GM23248 (cell line): ENCODE measurements at regions not wholly inside any gene's neighbourhood (a gene's known extent, or its start where the extent isn't known, plus 50 kb on each side); places are given as distances from the start of the nearest gene placed in this dataset.

Experiments
- DNase-seq: peaks from one replicate; pipeline ENCODE4 v3.0.0-alpha.2; 2015
- H2AFZ ChIP-seq: fragments of 200-600 bp; sonication (generic); 2 replicates; pipeline ENCODE4 v1.6.1; 2016; ENCODE audit warnings: antibody characterized with exemption
- H3F3A ChIP-seq: fragments of 200-600 bp; sonication (generic); 2 replicates; pipeline ENCODE4 v1.6.1; 2016; ENCODE audit warnings: mild to moderate bottlenecking, antibody characterized with exemption, mixed run types; ENCODE audit not compliant: insufficient read depth
- H3K27ac ChIP-seq: fragments of 200-600 bp; sonication (generic); 2 replicates; pipeline ENCODE4 v1.5.1; 2016; ENCODE audit warnings: mild to moderate bottlenecking
- H3K27me3 ChIP-seq: fragments of 200-600 bp; sonication (generic); replicated peaks from 2 replicates; pipeline ENCODE4 v1.6.1; 2016; ENCODE audit warnings: mild to moderate bottlenecking; ENCODE audit not compliant: insufficient read depth
- H3K36me3 ChIP-seq: fragments of 200-600 bp; sonication (generic); 2 replicates; pipeline ENCODE4 v1.6.1; 2016; ENCODE audit warnings: low read depth, mild to moderate bottlenecking
- H3K4me1 ChIP-seq: fragments of 200-600 bp; sonication (generic); 2 replicates; pipeline ENCODE4 v1.6.1; 2016; ENCODE audit warnings: mild to moderate bottlenecking; ENCODE audit not compliant: insufficient read depth
- H3K4me2 ChIP-seq: fragments of 200-600 bp; sonication (generic); one replicate; pipeline ENCODE4 v1.6.1; 2016; ENCODE audit warnings: mild to moderate bottlenecking; ENCODE audit not compliant: unreplicated experiment
- H3K4me3 ChIP-seq: fragments of 200-600 bp; sonication (generic); 2 replicates; pipeline ENCODE4 v1.5.1; 2016; ENCODE audit warnings: mild to moderate bottlenecking
- H3K79me2 ChIP-seq: fragments of 200-600 bp; sonication (generic); 2 replicates; pipeline ENCODE4 v1.6.1; 2016; ENCODE audit warnings: mild to moderate bottlenecking; ENCODE audit not compliant: insufficient read depth
- H3K9ac ChIP-seq: fragments of 200-600 bp; sonication (generic); 2 replicates; pipeline ENCODE4 v1.6.1; 2016; ENCODE audit warnings: mild to moderate bottlenecking
- H3K9me2 ChIP-seq: fragments of 200-600 bp; sonication (generic); 2 replicates; pipeline ENCODE4 v1.6.1; 2016; ENCODE audit warnings: mixed run types, mild to moderate bottlenecking, moderate library complexity; ENCODE audit not compliant: insufficient read depth
- H3K9me3 ChIP-seq: fragments of 200-600 bp; sonication (generic); one replicate; pipeline ENCODE4 v1.6.1; 2017; ENCODE audit warnings: low read depth
- H4K20me1 ChIP-seq: fragments of 200-600 bp; sonication (generic); 2 replicates; pipeline ENCODE4 v1.6.0; 2016; ENCODE audit not compliant: insufficient read depth
- EZH2 ChIP-seq: fragments of 200-600 bp; sonication (generic); IDR thresholded peaks from 2 replicates; pipeline ENCODE4 v1.6.1; 2018; ENCODE audit warnings: antibody characterized with exemption, mild to moderate bottlenecking; ENCODE audit not compliant: insufficient read depth, poor library complexity, severe bottlenecking
- EZH2phosphoT487 ChIP-seq: fragments of 200-600 bp; sonication (generic); IDR thresholded peaks from 2 replicates; pipeline ENCODE4 v1.6.1; 2018; ENCODE audit warnings: antibody characterized with exemption, moderate library complexity, mild to moderate bottlenecking, low read depth; ENCODE audit not compliant: insufficient read depth
- WGBS, 2 experiments: methylation state at CpG; one replicate each; pipeline ENCODE4 v1.1.6; 2015 to 2017; ENCODE audit warnings: low lambda C conversion rate in 2 of 2, low coverage in 1 of 2; ENCODE audit errors: missing lambda C conversion rate in 2 of 2; 5-methylcytosine and 5-hydroxymethylcytosine counted together
- in situ Hi-C: fragments of 300-500 bp; cut with MboI; formaldehyde crosslinking; loops from 2 replicates; pipeline ENCODE4 v1.15.0; 2020

DNA sequence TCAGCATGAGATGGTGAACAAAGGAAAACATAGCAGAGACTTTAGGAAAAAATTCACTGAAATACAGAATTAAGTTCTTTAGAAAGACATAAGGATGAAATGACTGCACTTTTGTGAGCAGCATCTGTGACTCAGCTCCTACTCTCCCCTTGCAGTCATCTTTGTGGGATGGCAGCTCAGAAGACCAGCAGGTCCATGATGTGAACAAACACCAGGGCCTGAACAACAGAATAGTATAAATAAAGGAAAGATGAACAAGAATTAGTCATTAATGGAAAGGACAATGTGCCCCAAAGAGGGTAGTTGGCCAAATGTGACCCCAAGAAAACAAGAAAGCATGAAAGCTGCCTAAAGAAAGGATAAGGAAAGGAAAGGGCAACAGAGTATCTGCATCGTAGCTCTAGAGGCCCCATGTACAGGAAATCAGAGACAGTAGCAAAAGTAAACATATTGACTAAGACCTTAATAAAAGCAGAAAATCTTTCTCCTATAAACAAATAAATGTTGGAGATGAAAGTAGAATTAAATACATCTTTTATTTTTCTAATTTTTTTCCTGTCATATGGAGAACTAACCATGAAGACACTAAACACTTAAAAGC, 318.0 kb downstream of the ZEB2 start:
- peaks cover 7% of the 10 kb centered on the region for H3K4me1 ChIP-seq
- no peaks in the 10 kb centered on the region for H3K27me3 ChIP-seq
- H4K20me1 ChIP-seq = no peaks in the 10 kb centered on the region
- no peaks in the 10 kb centered on the region for H3K9me3 ChIP-seq
- no peaks in the 10 kb centered on the region for H3K36me3 ChIP-seq
- peaks cover 10% of the 10 kb centered on the region; the same call in 1 of the 2 replicates for H3F3A ChIP-seq
- peak overlapping the region; percentile 55; the same call in 1 of the 2 replicates for H2AFZ ChIP-seq
- no peak overlapping the region for H3K9ac ChIP-seq
- in situ Hi-C loops = no loop called here
- H3K4me3 ChIP-seq = no peak overlapping the region
- TF ChIP-seq EZH2phosphoT487 (no peak), EZH2 (no peak)
- no peak overlapping the region for H3K27ac ChIP-seq
- no peak overlapping the region for H3K4me2 ChIP-seq
- whole genome bisulfite sequencing, 2 experiments = 82 to 92% methylated on average over 1 of the region's 1 CpG
- no peaks in the 10 kb centered on the region for H3K9me2 ChIP-seq
- H3K79me2 ChIP-seq = no peaks in the 10 kb centered on the region
- DNase-seq = peak; percentile 67

DNA sequence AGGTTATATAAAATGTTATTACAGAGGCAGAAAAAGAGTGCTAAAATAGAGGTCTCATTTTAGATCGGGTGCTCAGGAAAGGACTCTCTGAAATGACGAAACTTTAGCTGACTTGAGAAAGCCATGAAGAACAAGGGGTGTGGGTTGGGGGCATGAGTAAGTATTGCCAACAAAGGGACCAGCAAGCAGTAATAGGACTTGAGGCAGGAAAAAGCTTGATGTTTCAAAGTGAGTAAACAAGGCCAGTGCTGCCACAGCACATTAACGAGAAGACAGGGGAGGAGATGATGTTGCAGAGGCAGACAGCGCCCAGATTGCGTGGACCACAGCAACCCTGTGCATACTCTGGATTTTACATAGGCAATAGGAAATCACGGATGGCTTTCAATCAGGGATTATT, 318.8 kb downstream of the ZEB2 start:
- Histone ChIP-seq H2AFZ (no peak overlapping the region), H3K4me2 (no peak overlapping the region), H3K9ac (no peak overlapping the region), H3K36me3 (no peaks in the 10 kb centered on the region), H3K4me3 (no peak overlapping the region), H4K20me1 (no peaks in the 10 kb centered on the region), H3F3A (peaks cover 10% of the 10 kb centered on the region; the same call in 1 of the 2 replicates), H3K9me2 (no peaks in the 10 kb centered on the region), H3K9me3 (no peaks in the 10 kb centered on the region), H3K27me3 (no peaks in the 10 kb centered on the region), H3K79me2 (no peaks in the 10 kb centered on the region), H3K4me1 (peaks cover 7% of the 10 kb centered on the region), H3K27ac (no peak overlapping the region)
- in situ Hi-C loops = no loop called here
- WGBS, 2 experiments = 93 to 94% methylated on average over 6 of the region's 6 CpGs
- no peak for TF ChIP-seq EZH2
- no peak for TF ChIP-seq EZH2phosphoT487
- DNase-seq = no peak

DNA sequence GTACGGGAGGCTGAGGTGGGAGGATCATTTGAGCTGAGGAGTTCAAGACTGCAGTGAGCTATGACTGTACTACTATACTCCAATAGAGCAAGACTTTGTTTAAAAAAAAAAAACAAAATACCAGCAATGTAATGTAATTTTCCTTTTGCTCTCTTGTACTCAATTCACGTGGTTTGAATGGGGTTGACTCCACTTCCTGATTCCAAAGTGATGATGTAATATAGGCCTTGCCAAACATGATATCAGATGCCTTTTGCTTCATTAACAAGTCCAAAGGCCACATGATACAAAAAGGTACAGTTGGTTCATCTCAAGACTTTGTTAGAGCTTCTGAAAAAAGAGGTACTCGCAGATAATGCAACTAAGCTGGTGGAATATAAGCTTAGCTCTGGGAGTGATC, 321.8 kb downstream of the ZEB2 start:
- Histone ChIP-seq H3K4me3 (no peak overlapping the region), H4K20me1 (no peaks in the 10 kb centered on the region), H3K9me2 (no peaks in the 10 kb centered on the region), H3K4me2 (no peak overlapping the region), H3K9me3 (no peaks in the 10 kb centered on the region), H3K9ac (no peak overlapping the region), H3K4me1 (peaks cover 20% of the 10 kb centered on the region), H3K27me3 (no peaks in the 10 kb centered on the region), H3K79me2 (no peaks in the 10 kb centered on the region), H3K36me3 (no peaks in the 10 kb centered on the region), H3F3A (peaks cover 10% of the 10 kb centered on the region; the same call in 1 of the 2 replicates), H3K27ac (no peak overlapping the region), H2AFZ (no peak overlapping the region)
- TF ChIP-seq EZH2phosphoT487 (no peak), EZH2 (no peak)
- in situ Hi-C loops = no loop called here
- peak; percentile 26 for DNase-seq
- WGBS, 2 experiments = 55 to 59% methylated on average over 3 of the region's 3 CpGs

DNA sequence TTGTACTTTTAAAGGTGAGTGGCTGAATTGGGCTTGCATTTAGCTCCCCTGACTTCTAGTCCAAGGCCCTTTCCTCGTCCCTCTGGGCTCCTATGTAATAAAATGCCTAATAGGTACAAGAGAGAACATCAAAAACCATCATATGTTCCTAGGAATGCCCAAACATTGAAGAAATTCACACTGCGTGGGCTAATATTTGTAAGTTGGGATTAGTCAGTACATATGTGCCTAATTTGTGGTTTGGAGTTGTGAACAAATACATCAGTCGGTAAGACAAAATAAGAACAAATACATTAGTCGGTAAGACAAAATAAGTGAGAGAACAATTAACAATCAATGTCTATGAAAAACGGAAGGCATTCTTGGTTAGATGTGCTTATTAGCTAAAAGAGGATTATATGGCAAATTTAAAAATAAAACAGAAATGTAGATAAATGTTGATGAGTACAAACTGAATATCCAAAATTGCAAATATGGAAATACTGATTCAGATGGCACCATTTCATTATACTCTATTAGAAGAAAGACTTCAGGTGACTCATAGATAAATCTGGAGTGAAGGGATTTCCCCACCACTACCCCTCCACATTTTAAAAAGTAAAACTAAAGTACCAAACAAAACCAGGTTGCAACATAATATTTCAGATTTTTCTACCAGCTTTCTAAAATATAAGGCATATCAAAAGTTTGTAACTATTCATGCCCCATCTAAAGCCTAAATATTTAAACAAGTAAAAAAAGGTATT, 325.4 kb downstream of the ZEB2 start:
- Histone ChIP-seq H3K27me3 (no peaks in the 10 kb centered on the region), H3K4me1 (peaks cover 13% of the 10 kb centered on the region), H3K27ac (no peak overlapping the region), H3K36me3 (no peaks in the 10 kb centered on the region), H3K79me2 (no peaks in the 10 kb centered on the region), H3K4me3 (no peak overlapping the region), H3K4me2 (peak overlapping the region; percentile 23), H3K9ac (no peak overlapping the region), H3K9me3 (no peaks in the 10 kb centered on the region), H3K9me2 (no peaks in the 10 kb centered on the region), H3F3A (no peaks in the 10 kb centered on the region; the same call in 1 of the 2 replicates), H2AFZ (no peak overlapping the region), H4K20me1 (no peaks in the 10 kb centered on the region)
- peak; percentile 60 for DNase-seq
- TF ChIP-seq EZH2phosphoT487 (no peak), EZH2 (no peak)
- 10 to 16% methylated on average over 5 of the region's 5 CpGs for WGBS, 2 experiments
- in situ Hi-C loops = no loop called here
